Kidney (tissue), 13 donors: ENCODE measurements at regions not wholly inside any gene's neighbourhood (a gene's known extent, or its start where the extent isn't known, plus 50 kb on each side); places are given as distances from the start of the nearest gene placed in this dataset.

Source experiments
- DNase-seq, 5 donors: peaks; one replicate each; pipeline ENCODE4 v3.0.0-alpha.2; 2013 to 2020
- FAIRE-seq: peaks from 2 replicates; lab custom pipeline; 2012; peaks lifted over from hg19 to GRCh38; lab: Jason Lieb, UNC
- H3K27ac ChIP-seq, 2 donors: one replicate each; pipeline ENCODE4 v1.7.0; 2013; ENCODE audit warnings: low read depth in 2 of 2, low read length in 2 of 2, inconsistent platforms in 1 of 2
- H3K27me3 ChIP-seq: one replicate; pipeline ENCODE4 v1.7.1; 2013; ENCODE audit warnings: low read length, inconsistent platforms; ENCODE audit not compliant: control insufficient read depth, insufficient read depth
- H3K36me3 ChIP-seq, 3 donors: one replicate each; pipeline versions ENCODE4 v1.7.0 to v1.7.1; 2013; ENCODE audit warnings: low read length in 3 of 3, control low read depth in 1 of 3, inconsistent platforms in 1 of 3; ENCODE audit not compliant: insufficient read depth in 3 of 3, control insufficient read depth in 2 of 3
- H3K4me1 ChIP-seq, 3 donors: one replicate each; pipeline versions ENCODE4 v1.7.0 to v1.7.1; 2013; ENCODE audit warnings: low read length in 3 of 3, inconsistent platforms in 1 of 3, low read depth in 1 of 3; ENCODE audit not compliant: control insufficient read depth in 2 of 3, insufficient read depth in 2 of 3
- H3K4me3 ChIP-seq, 3 donors: one replicate each; pipeline versions ENCODE4 v1.7.0 to v1.8.1; 2013; ENCODE audit warnings: low read length in 3 of 3, control low read depth in 1 of 3, inconsistent platforms in 1 of 3
- H3K9ac ChIP-seq, 3 donors: one replicate each; pipeline versions ENCODE4 v1.7.0 to v1.7.1; 2013; ENCODE audit warnings: low read length in 3 of 3, control low read depth in 1 of 3, inconsistent platforms in 1 of 3
- H3K9me3 ChIP-seq, 3 donors: one replicate each; pipeline versions ENCODE4 v1.7.0 to v1.7.1; 2013; ENCODE audit warnings: low read length in 3 of 3, control low read depth in 1 of 3, inconsistent platforms in 1 of 3; ENCODE audit not compliant: control insufficient read depth in 2 of 3, insufficient read depth in 1 of 3
- intact Hi-C: fragments of 100-400 bp; cut with DNase I; formaldehyde crosslinking; loops from one replicate; pipeline ENCODE4 v1.11.1; 2022
- TF ChIP-seq, protein P1 (sequence below): IDR thresholded peaks from 3 replicates; pipeline ENCODE4 v1.5.1; 2012; ENCODE audit warnings: mild to moderate bottlenecking, moderate library complexity, borderline replicate concordance; ENCODE audit not compliant: insufficient read depth; ENCODE audit errors: extremely low read depth
- donor health status: control.
- donor health status: control.
- donor health status: control.
- donor health status: control.
- donor health status: control.
- donor health status: DM: yes; HTN: yes; CAD: no.
- donor health status: Normal renal cell carcinoma (clear cell type).

DNA sequence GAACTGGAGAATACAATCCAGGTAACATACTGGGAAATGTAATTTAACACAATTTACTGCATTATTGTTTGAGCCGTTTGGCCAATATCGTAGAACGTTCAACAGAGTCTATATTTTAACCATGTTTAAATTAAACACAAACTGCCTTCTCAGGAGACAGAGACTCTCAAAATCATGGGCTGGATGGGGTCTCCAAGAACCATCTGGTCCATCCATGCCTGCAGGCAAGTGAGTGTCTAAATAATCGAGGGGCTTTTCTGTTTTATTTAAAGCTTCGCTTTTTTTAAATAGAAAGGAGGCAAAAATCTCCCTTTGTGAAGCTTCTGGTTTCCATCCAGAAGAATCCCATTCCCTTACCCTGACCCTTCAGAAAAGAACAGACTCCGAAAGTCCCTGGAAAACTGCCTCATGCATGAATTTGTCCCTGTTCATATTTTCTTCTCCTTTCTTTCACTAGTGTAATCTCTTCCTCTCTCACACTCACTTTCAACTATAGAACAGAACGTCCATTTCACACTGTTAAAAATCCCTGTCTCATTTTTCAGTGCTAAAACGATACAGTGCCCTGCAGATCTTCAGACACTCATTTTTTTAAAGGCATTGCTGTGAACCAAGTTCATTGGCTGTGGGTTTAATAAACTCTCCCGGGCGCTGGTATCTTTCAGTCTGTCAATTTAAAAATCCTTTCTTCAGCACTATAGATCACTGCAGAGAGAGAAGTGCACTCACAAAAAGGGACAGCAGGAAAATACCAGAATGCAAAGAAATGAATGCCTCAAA, 111.4 kb upstream of the TOM1L1 start:
- H3K27ac ChIP-seq = no peak overlapping the region
- no peak for FAIRE-seq
- H3K4me1 ChIP-seq = no peaks in the 10 kb centered on the region
- H3K9me3 ChIP-seq = no peaks in the 10 kb centered on the region
- intact Hi-C loops = no loop called here
- H3K4me3 ChIP-seq = no peak overlapping the region
- DNase-seq = no peak
- TF ChIP-seq, protein P1, sequence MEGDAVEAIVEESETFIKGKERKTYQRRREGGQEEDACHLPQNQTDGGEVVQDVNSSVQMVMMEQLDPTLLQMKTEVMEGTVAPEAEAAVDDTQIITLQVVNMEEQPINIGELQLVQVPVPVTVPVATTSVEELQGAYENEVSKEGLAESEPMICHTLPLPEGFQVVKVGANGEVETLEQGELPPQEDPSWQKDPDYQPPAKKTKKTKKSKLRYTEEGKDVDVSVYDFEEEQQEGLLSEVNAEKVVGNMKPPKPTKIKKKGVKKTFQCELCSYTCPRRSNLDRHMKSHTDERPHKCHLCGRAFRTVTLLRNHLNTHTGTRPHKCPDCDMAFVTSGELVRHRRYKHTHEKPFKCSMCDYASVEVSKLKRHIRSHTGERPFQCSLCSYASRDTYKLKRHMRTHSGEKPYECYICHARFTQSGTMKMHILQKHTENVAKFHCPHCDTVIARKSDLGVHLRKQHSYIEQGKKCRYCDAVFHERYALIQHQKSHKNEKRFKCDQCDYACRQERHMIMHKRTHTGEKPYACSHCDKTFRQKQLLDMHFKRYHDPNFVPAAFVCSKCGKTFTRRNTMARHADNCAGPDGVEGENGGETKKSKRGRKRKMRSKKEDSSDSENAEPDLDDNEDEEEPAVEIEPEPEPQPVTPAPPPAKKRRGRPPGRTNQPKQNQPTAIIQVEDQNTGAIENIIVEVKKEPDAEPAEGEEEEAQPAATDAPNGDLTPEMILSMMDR = no peak
- H3K27me3 ChIP-seq = no peaks in the 10 kb centered on the region
- no peak overlapping the region for H3K9ac ChIP-seq
- H3K36me3 ChIP-seq = no peaks in the 10 kb centered on the region

DNA sequence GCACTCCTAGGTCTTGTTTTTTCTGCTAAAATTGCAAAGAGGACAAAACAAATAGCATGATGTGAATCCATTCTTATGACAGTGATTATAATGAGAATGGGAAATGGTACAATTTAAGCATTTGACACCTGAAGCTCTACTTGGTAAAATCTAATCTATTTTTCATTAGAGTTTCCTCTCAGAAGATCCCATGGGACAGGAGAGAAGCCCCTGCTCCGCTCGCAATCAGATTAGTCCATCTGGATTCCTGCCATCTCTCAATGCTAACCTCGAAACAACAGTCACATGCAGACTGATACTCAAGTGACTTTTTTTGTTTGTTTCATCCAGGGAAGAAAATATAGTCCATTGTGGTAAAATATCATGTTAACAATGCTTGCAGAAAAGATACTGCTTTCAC, 107.4 kb upstream of the TOM1L1 start:
- no peak overlapping the region for H3K4me3 ChIP-seq
- FAIRE-seq = no peak
- no peaks in the 10 kb centered on the region for H3K27me3 ChIP-seq
- H3K9ac ChIP-seq = no peak overlapping the region
- no peak overlapping the region for H3K27ac ChIP-seq
- TF ChIP-seq, protein P1 = no peak
- H3K4me1 ChIP-seq = no peaks in the 10 kb centered on the region
- H3K9me3 ChIP-seq = no peaks in the 10 kb centered on the region
- no peaks in the 10 kb centered on the region for H3K36me3 ChIP-seq
- intact Hi-C loops = no loop called here
- DNase-seq = no peak

GRCh38 chr17:54795046-54795445, 105.6 kb upstream of the TOM1L1 start:
- H3K27ac ChIP-seq = no peak overlapping the region
- no peaks in the 10 kb centered on the region for H3K27me3 ChIP-seq
- no peak for DNase-seq
- FAIRE-seq = no peak
- no peaks in the 10 kb centered on the region for H3K36me3 ChIP-seq
- TF ChIP-seq, protein P1 = no peak
- intact Hi-C loops = no loop called here
- H3K9ac ChIP-seq = no peak overlapping the region
- no peak overlapping the region for H3K4me3 ChIP-seq
- no peaks in the 10 kb centered on the region for H3K4me1 ChIP-seq
- H3K9me3 ChIP-seq = no peaks in the 10 kb centered on the region

- intact Hi-C loops = no loop called here
- Histone ChIP-seq H3K27me3 (no peaks in the 10 kb centered on the region), H3K36me3 (no peaks in the 10 kb centered on the region), H3K4me3 (no peak overlapping the region), H3K9ac (no peak overlapping the region), H3K9me3 (no peaks in the 10 kb centered on the region), H3K4me1 (no peaks in the 10 kb centered on the region), H3K27ac (no peak overlapping the region)
- FAIRE-seq (no peak), DNase-seq (no peak)
- TF ChIP-seq, protein P1 = no peak
Observed at GRCh38 chr17:54807331-54807730, 93.3 kb upstream of the TOM1L1 start.
